HG03354 (cell line): ENCODE measurements at regions not wholly inside any gene's neighbourhood (a gene's known extent, or its start where the extent isn't known, plus 50 kb on each side); places are given as distances from the start of the nearest gene placed in this dataset.

ENCODE experiments used
- ATAC-seq: cut with Tn5 transposase; IDR thresholded peaks from one replicate; pipeline ENCODE4 v1.9.1; 2021; ENCODE audit warnings: mild to moderate bottlenecking; ENCODE audit not compliant: unreplicated experiment, poor library complexity, severe bottlenecking

DNA sequence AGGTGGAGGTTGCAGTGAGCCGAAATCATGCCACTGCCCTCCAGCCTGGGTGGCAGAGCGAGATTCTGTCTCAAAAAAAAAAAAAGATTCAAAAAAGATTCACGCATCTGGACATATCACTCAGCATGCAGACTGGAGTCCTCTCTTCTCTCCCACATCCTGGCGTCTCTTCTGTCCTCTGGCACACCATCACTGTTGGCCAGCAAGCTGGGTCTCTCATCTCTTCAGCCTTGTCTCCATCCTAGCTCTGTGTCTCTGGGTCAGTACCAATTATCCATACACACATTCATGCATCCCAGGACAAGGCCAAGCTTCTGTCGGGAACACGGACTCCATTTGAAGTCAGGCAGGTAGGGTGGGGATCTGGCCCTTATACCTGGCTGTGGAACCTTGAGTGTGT, 105.5 kb upstream of the MAP1LC3B2 start:
- no peak for ATAC-seq

GRCh38 chr12:116454076-116454475, 105.1 kb upstream of the MAP1LC3B2 start:
- no peak for ATAC-seq

DNA sequence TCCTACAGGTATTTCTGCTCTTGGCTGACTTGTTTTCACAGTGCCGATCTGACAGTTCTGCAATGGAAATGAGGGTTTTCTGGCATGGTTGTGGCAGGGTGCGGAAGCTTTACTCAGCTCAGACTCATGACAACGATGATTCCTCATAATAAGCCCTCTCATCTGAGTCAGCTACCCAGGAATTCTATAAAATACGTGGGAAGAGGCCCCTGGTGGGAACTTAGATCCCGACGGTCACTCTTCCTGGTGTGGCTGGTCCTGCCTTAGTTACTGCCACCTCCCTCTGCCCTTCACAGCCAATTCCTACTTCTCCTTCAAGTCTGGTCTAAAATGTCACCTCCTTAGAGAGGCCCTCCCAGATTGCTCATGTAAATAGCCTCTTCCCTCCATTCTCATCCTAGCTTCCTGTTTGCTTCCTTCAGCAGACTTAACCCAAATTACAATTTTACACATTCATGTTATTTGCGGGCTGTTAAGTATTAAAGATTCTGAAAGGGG, 104.2 kb upstream of the MAP1LC3B2 start:
- no peak for ATAC-seq

DNA sequence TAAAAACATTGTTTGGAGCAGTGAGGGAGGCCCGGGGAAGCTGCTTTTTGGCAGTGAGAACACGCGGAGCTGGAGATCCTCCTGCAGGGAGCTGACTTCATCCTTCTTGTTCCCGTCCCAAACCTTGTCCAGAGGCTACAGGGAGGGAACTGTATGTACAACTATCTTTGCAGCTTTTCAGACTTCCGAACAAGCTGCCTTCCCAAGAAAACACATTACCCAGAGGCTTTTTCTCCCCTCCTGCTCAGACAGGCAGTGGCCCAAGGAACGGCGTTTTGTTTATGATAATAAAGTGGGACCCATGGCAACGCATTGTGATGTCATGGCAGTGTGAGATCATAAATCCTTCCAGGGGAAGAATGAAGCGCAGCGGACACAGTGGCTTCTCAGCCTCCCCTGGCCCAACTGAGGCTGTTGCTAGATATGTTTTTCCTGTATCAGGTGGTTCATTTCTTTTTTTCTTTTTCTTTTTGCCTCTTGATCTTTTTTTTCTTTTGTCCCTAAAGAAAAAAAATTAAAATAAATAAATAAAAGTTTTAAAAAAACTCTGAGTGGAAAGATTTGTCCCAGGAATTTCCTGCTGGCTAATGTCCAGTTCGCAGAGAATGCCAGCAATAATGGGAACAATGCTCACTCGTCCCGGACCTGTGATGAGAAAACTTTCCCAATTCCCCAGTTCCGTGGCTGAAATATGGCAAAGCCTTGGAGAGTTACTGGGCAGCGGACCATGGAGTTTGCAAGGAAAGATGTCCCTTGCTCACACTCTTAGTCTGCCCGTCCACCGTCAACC, 103.4 kb upstream of the MAP1LC3B2 start:
- ATAC-seq = no peak

DNA sequence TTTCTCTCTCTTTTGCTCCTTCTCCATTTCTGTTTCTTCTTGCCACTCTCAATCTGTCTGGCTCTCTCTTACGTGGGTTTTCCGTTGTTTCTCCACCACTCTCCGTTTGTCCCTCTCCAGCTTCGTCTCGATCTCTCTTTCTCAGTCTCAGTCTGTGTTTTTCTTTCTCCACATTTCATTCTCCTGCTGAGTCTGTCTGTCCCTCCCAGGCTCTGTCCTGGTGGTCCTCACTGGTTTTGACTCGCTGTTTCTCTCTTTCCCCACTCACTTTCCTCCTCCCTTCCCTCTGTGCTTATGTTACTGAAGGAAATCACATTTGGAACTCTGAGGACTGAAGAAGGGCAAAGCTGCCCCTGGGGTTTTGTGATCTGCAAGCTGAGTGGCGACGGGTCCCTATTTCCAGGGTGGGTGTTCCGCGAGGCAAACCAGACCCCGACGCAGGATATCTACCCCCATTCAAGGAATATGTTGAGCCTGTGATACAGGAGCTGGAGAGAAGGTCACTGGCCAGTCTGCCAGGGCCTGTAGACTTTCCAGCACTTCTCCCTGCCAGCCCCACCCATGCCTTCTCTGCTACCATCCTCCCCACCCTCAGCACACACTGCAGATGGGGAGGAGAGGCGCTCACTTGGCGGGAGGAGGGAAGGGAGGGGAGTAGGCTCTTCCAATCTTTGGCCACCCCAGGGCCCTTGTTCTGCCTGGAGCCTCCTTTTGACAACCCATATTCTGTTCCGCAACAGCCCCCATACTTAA, 102.7 kb upstream of the MAP1LC3B2 start:
- ATAC-seq = no peak

DNA sequence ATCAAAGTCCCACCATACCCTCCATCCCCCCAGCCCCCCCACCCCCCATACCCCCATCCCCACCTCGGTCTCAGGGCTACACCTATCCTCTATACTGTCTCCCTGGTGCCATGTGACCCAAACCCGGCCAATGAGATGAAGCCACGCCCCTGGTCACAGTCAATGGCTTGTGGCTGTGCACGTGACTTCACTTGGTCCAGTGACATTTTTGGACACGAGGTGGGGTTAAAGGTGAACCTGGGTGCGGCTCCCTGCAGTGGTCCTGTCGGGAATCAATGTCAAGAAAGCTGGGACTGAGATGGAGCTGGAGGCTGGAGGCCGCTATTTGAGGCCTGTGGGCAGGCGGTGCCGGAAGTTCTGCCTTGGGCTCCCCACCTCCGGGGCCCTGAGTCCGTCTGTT, 100.7 kb upstream of the MAP1LC3B2 start:
- ATAC-seq = no peak

- ATAC-seq = no peak
Measured at GRCh38 chr12:116459011-116459875, 99.9 kb upstream of the MAP1LC3B2 start.

DNA sequence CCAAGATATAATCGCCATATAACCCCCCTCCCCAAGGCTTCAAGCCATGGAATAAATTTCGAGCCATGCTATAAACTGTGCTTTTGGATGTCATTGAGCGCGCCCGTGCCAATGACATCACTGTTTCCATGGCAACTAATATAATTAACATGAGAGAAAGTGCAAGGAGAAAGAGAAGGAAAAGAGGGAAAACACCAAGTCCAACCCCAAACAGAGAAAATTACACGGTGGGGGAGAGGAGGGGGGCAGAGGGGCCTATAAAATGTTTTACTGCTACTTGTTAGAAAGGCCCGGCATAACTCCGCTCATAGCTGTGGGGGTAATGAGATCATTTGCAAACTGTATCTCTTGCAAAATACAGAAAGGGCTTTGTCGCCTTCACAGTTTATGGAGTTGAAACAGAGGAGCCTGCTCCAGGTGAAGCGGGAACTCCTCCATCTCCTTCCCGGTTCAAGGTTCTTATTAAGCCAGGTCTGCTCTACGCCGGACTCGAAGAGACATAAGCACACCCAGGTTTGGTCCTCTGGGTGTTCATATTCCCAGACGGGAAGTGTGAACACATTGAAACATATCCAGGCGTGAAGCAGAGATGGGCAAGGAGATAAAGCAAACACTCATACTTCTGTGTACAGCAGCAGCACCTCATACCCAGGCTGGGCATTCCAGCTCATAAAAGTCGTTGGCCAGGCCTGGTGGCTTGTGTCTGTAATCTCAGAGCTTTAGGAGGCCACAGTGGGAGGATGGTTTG, 99.1 kb upstream of the MAP1LC3B2 start:
- ATAC-seq = no peak

DNA sequence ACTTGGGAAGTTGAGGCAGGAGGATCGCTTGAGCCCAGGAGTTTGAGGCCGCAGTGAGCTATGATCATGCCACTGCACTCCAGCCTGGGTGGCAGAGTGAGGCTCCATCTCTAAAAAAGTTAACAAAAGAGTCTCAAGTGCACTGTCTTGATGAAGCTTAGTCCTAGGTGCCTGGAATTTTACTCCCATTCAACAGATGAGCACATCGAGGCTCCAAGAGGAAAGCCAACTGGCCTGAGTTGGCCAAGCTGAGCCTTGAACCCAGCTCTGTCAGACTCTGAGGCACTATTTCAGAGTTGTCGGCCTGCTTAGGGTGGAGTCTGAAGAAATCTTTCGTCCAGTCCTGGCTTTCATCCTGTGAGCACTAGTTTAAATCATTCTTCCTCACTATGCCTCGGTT, 98.1 kb upstream of the MAP1LC3B2 start:
- ATAC-seq = no peak

DNA sequence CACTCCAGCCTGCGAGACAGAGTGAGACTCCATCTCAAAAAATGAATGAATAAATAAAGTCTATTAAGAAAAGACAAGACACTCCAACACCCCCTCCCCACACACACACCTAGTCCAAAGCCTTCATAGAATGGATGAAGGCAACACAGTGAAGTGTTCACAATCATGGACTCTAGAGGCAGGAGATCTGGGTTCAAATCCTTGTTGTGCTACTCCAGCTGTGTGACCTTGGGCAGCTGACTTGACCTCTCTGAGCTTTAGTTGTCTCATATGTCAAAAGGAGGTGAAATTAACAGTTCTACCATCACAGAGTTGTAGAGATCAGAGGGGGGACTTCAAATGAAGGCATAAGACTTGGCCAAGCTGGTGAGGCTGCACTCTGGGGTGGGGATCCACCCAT, 95.8 kb upstream of the MAP1LC3B2 start:
- no peak for ATAC-seq

DNA sequence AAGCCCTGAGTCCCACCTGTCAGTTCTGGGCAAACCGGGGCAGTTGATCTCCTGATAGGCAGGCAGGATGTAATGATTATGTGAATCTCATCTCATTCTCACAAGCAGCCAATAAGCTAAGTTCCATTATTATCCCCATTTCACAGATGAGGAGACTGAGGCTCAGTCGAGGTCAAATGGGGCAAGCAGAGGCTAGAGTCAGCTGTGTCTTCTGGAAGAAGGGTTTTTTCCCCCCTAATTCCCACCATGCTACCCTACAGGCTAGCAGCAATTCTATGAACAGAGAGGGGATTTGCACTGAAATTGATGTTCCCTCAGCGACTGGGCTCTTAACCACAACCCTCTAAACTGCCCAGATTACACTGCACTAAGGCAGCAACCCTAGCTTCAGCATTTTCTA, 93.8 kb upstream of the MAP1LC3B2 start:
- no peak for ATAC-seq

DNA sequence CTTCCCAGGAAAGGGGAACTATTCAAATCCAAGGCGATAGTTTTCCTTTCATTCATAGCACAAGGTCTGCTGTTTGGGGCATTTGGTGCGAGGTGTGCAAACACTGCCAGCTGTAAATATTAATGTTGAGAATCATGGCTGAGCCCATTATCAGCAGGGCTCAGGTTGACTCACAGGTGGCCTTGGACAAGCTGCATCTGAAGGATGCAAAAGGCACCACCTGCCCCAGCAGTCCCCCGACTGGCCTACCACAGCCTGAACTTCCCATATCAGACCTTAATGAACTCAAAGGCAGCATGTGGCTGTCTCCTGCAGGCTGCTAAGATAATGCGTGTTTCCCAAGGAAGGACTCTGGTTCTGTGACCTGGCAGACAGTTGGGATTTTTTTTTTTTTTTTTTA, 93.3 kb upstream of the MAP1LC3B2 start:
- ATAC-seq = no peak

- ATAC-seq = no peak
Measured at GRCh38 chr12:116466536-116466935, 92.6 kb upstream of the MAP1LC3B2 start.

DNA sequence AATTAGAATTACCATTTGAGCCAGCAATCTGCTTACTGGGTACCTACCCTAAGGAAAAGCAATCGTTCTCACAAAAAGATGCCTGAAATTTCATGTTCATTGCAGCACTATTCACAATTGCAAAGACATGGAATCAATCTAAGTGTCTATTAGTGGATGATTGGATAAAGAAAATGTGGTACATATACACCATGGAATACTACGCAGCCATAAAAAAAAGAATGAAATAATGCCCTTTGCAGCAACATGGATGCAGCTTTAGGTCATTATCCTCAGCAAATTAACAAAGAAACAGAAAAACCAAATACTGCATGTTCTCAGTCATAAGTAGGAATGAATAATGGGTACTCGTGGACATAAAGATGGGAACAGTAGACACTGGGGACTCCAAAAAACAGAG, 89.8 kb upstream of the MAP1LC3B2 start:
- no peak for ATAC-seq

DNA sequence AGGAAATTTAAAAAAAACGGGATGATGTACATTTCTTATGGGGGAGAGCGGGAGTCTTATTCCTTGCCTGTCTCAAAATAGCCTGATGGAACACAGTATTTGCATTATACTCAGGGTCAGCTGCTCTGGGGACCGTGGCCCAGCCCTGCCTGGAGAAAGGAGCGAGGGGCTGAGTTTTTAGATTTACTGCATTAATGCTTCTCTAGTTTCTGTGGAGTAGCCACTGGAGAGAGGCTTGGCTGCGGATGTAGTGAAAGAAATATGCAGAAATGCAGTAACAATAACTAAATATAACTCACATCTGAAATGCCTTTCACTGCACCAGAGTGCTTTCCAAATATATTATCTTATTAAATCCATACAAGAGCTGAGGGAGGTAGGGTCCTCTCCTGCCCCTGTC, 87.6 kb upstream of the MAP1LC3B2 start:
- ATAC-seq = no peak

DNA sequence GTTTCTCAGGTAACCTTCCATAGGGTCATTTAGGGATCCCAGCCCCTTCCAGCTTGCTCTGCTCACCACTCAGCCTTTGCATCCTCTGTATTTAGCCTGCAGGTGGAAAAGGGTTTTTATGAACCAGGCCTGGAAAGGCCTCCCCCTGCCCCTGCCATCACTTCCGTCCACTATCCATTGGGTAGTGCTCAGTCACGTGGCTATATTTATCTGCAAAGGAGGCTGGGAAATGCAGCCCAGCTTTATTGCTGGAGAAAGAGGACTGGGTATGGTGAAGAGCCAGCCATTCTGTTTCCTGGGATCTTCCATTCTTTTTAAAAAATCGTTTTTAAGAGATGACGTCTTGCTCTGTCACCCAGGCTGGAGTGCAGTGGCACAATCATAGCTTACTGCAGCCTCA, 87.0 kb upstream of the MAP1LC3B2 start:
- ATAC-seq = no peak

- ATAC-seq = no peak
Measured at GRCh38 chr12:116473416-116473815, 85.8 kb upstream of the MAP1LC3B2 start.

GRCh38 chr12:116474331-116474730, 84.8 kb upstream of the MAP1LC3B2 start:
- no peak for ATAC-seq

DNA sequence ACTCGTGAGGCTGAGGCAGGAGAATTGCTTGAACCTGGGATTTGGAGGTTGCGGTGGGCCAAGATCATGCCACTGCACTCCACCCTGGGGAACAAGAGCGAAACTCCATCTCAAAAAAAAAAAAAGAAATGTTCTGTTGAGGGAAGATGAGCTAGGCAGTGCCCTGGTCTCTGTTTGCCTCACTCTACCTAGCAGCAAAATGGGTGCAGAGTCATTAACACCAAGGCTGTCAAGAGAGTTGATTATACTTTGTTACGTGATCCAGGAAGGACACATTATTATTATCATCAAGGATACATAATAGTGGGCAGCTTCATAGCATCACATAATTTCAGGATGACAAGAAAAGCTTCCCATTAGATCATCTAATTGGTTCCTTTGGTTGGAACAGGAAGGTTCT, 84.3 kb upstream of the MAP1LC3B2 start:
- ATAC-seq = no peak
